AML-193 (cell line): ENCODE measurements at regions not wholly inside any gene's neighbourhood (a gene's known extent, or its start where the extent isn't known, plus 50 kb on each side); places are given as distances from the start of the nearest gene placed in this dataset.
"Not testable (repeated sequence)": the region's sequence is repeated elsewhere in the genome, so short reads cannot be mapped to it uniquely, and the experiment has no call there.

Experiments used
- DNase-seq, 2 experiments: peaks; one replicate each; lab custom pipeline; 2025; lab: John Stamatoyannopoulos, UW

DNA sequence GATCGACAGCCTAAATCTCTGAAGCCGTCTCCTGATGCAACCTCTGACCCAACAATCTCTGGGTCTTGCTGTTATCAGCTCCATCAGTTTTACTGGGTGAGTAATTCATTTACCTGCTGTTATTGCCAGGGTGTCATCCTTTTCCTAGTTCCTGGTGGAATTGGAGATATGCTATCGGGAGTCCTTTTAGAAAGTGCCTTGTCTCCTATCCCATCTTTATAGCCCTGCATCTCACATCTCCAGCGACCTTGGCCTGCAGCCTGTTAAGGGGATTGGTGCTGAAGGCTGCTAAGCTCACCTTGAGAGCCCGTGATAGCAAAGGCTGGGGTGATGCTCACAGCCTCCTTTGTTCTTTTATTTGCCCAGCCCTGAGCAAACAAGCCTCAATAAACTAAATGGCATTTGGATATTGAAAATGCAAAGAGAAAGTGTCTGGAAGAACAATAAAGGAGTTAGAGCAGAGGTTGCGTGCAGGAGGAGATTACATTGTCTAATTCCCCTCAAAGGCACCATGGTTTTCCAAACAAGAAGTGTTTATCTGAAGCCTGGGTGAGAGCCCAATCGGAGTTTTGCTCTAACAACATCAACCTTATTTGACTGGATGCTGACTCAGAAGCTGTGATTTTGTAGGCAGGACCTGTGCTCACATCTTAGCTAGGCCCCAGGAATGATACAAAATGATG lies 101.8 kb downstream of the RPLP1 start:
- no peak for DNase-seq

DNA sequence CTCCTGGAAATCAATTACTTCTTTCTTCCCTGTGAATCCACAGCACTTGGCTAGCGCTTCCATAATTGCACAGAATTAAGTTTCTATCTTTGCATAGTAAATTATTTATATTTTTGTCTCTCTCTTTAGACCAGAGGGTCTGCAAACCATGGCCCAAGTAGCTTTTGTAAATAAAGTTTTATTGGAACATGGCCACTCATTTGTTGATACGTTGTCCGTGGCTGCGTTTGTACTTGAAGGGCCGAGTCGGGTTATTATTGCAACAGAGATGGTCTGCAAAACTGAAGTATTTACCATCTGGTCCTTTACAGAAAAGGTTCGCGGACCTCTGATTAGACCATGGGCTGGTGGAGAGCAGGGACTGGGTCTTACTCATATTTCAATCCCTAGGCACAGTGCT lies 102.5 kb downstream of the RPLP1 start:
- DNase-seq: no peak

DNA sequence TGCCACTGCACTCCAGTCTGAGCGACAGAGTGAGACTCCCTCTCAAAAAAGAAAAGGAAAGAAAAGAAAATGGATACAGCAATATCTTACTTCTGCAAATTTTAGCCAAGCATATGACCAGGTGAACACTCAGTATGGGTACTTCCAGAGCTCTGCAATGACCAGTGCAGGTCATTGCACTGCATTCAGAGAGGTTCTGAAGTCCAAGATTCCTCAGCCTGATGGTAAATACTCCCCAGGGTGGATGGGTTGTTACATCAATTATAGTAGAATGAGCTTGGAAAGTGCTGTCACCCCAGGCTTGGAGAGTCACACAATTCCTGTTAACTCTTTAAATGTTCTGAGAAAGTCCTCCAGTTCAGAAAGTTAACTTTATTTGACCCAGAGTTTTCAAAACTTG lies 103.7 kb downstream of the RPLP1 start:
- DNase-seq: no peak

DNA sequence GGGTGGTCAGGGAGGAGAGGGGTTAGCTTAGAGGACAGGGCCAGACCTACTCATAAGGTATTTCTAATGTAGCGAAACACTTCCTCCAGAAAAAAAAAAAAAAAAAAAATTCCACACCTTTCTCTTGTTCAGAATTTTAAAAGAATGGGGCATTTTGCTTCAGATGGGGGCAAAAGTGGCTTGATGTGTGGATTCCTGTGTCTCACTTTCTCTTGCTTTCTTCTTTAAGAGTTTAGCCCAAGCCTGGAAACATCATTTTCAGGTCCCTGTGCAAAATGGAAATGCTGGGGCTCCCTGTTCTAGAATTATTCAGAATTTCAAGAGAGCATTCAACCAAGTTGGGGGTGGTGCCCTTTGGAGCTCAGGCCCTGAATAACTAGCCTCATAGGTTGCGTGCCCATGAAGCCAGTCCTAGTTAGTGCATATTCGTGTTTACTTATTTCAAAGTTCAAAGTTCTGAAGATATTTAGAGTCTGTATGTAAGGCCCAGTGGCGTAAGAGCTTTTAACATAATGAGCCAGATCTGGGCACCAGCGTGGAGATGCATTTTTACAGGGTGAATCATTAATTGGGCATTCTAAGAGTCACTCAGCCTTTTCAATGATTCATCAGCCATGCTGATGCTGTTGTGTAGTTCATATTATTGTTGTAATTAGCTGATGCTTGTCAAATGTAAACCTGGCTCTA lies 104.5 kb downstream of the RPLP1 start:
- no peak for DNase-seq

DNA sequence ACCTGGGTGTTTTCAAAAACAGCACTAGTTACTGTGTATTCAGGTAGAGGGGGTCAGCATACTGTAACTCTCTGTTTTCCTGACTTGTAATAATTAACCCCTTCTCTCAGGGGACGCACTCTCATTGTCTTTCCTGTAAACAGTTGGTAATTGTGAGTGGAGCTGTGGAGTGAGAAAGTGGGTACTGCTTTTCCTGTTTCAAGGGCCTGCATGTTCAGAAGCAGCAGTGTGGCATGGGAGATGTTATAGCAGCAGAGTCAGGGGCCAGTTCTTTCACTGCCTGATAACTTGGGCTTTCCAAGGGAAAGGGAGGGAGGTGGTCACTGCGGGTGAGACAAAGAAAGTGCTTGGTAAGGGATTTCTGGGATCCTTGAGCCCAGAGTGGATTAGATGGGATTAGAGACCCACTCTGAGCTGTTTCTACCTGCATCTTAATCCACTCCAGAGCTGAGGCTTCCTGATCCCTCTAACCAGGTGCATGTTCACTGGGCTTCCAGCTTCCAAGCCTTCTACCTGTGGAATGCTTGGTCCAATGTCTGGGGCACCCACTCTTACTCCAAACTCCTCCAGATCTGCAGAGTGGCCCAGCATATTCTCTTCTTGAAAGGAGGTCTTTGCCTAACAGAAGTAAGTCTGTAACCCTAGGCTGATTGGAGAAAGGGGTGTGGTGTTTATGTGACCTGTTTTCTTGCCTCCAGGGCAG lies 105.2 kb downstream of the RPLP1 start:
- no peak for DNase-seq

DNA sequence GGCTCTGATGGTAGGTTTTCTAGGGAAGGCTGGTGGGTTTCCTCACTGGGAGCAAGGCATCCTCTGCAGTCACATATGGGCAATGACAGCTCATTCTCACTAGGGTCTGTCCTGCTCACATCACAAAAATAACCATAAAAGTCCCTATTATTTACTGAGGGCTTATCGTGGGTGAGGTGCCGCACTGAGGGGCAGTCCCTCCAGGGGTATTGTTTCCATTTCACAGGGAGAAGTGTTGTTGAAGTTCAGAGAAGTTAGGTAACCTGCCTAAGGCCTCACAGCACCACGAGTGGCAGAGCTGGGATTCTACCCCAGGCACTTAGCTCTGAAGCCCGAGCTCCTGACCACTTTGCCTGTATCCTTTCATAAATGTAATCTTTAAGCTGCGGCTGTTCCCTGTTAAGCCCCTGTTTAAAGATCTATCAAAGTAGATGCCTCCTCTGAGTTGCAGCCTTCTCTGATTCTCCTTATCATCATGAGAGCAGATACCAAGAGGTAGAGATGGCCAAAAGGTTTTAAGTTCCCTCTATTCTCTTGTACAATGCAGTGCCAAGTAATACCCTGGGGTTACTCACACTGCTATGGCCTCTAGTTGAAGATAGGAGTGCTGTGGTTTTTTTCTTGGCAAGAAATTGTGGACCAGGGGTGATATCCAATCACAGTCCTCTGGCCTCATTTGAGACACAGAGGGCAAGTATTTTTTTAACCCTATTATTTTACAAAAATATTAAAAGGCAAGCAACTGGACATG lies 107.0 kb downstream of the RPLP1 start:
- no peak for DNase-seq

DNA sequence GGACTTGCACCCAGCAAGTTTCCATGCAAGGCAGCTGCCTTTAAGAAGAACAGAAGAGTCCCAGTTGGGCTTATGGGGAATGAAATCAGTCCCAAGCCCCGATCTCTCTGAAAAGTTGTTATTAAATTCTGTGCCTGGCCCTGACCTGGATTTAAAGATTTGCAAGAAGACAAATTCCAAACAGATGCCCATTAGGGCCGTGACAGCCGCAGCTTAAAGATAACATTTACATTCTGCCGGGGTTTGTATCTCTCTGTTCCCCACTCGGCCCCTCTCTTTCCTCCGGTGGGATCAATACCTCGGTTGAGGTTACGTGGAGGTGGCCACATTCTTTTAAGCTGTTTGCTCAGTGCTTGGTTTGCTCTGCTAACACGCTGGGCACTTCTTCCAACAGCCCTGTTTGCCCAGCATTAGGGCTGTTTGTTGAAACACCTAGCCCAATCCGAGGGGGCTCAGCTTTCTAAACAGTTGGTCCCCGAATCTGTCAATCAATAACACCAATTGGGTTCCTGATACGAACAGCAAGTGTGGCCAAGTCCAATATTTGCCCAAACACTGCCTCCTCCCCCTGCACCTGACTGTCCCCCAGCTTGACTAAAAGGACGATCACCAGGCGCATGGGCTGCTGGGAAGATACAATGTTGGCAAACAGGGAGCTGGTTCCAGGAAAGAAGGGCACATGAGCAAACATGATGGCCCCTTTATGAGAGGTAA lies 108.6 kb downstream of the RPLP1 start:
- DNase-seq: no peak

DNA sequence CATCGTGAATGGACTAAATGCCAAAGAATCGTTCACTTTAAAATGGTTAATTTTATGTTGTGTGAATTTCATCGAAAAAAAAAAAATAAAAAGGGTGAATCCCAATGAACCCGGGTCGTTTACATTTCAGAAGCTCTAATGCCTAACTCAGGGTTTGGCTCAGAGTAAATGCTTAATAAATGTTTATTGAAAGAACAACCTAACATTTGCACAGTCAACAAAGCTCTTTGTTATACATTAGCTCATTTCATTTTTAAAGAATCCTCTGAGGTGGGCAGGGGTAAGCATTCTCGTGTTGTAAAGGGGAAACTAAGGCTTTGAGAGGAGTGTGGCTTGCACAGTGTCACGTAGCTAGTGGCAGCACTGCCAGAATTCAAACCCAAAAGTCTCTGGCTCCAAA lies 109.5 kb downstream of the RPLP1 start:
- no peak for DNase-seq

DNA sequence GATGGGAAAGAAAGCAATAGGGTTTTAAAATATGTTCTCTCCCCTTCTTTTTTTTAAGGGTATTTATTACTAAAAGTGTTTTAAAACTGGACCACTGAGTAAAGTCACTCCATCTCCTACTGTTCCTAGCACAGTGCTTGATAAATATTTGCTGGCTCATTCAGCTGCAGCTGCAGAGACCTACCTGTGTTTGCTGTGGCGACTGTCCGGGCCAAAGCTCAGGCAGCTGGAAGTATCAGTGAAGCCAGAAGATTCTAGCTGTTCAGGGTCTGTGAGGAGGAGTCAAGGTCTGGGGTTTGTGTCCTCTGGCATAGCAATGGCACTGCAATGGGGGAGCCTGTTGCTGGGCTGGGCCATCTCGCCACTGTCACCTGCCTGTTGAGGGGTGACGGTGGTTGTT lies 109.9 kb downstream of the RPLP1 start:
- DNase-seq: no peak

DNA sequence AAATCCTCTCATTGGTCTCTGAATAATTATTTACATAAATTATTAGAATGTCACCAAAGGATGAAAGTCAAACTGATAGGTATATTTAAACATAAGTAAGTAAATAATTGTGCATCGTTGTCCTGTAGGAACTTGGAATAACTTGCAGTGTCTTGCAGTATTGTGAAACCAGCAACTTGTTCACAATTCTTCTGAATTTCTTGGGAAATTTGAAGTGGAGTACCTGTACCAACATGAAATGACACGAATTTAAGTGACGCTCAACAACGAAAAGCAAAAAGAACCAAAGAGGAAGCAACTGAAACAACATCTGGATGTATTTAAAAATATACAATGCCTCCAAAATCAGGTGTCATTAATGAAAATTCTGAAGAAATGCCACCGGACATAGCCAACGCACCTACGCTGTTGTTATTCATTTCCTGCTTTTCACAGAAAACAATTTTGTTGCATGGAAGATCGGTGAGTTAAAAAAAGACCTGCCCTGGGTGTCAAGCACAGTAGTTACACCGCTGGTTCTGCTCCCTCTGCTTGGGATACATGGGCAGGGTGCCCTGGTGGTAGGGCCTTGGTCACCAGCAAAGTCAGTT lies 112.5 kb downstream of the RPLP1 start:
- no peak for DNase-seq

DNA sequence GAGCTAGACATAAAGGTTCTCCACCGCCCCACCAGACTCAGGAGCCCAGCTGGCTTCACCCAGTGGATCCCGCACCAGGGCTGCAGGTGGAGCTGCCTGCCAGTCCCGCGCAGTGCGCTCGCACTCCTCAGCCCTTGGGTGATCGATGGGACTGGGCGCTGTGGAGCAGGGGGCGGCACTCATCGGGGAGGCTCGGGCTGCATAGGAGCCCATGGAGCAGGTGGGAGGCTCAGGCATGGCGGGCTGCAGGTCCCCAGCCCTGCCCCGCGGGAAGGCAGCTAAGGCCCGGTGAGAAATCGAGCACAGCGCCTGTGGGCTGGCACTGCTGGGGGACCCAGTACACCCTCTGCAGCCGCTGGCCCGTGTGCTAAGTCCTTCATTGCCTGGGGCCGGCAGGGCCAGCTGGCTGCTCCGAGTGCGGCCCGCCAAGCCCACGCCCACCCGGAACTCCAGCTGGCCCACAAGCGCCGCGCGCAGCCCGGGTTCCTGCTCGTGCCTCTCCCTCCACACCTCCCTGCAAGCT lies 114.7 kb downstream of the RPLP1 start:
- DNase-seq: not testable (repeated sequence)

DNA sequence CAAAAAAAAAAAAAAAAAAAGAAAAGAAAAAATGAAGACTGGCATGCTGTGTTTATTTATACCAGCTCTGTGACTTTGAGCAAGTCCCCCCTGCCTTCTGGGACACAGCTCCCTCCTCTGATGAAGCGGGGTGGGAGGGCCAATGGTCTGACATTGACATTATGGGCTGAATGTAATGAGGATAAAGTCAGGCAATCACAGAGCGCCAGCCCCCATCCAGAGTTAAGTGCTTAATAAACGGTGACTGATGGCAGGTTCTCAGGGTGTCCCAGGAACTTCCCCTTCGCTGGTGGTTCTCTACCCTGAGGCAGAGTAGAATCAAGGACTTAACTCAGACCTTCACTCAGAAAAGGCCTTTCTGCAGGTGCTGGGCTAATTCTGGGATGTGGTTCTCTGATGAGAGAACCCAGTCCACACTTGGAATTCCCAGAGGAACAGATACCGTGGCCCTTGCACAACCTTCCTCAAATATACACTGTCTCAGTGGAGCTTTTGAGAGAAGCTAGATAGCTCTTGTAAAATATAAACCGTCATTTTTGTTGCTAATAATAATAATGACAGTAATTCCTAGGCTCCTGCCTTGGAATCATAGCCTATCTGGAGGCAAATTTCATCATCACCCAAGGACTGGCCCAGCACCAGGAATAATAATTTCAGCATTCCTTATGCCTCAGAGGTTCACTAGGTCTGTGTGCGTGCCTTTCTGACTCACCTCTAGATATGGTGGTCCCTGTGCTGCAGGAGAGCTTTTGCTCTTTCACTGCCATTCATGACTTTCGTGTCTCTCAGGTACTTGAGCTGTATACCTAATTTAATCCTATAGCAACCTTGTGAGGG lies 115.8 kb downstream of the RPLP1 start:
- no peak for DNase-seq

DNA sequence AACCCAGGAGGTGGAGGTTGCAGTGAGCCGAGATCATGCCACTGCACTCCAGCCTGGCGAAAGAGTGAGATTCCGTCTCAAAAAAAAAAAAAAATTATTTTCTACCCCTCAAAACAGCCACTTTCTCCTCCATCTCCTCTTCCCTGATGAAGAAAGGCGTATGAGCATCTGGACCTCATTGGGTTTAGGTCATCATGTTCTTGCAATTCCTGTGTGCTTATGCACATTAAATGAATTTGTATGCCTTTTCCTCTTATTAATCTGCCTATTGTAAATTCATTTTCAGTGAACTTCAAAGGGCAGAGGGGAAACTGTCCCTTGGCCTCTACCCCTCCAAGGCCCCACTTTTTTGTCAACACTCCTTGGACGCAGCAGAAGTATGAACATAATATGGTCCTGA lies 117.8 kb downstream of the RPLP1 start:
- DNase-seq: no peak

DNA sequence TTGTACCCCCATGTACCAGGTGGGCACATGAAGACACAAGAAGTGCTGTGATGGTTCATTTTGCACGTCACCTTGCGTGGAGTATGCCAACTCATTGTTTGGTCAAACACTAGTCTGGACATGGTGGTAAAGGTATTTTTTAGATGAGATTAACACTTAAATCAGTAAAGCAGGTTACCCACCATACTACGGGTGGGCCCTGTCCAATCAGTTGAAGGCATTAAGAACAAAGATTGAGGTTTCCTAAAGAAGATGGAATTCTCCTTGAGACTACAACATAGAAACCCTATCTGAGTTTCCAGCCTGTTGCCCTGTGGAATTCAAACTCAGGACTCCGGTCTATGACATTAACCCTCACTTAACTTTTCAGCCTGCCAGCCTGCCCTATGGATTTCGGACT lies 118.4 kb downstream of the RPLP1 start:
- no peak for DNase-seq

DNA sequence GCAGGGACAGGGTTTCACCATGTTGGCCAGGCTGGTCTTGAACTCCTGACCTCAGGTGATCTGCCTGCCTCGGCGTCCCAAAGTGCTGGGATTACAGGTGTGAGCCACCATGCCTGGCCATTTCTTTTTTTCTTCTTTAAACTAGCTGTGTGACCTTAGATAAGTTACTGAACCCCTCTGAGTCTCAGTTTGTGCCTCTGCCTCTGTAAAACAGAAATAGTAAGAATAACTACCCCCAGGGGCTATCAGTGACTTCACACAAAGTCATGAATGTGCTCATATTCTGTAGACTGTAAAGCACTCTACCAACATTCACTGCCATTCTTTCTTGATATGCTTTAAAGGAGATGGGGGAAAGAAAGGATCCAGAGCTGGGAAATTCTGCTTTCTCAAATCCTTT lies 120.7 kb downstream of the RPLP1 start:
- DNase-seq: not testable (repeated sequence)

DNA sequence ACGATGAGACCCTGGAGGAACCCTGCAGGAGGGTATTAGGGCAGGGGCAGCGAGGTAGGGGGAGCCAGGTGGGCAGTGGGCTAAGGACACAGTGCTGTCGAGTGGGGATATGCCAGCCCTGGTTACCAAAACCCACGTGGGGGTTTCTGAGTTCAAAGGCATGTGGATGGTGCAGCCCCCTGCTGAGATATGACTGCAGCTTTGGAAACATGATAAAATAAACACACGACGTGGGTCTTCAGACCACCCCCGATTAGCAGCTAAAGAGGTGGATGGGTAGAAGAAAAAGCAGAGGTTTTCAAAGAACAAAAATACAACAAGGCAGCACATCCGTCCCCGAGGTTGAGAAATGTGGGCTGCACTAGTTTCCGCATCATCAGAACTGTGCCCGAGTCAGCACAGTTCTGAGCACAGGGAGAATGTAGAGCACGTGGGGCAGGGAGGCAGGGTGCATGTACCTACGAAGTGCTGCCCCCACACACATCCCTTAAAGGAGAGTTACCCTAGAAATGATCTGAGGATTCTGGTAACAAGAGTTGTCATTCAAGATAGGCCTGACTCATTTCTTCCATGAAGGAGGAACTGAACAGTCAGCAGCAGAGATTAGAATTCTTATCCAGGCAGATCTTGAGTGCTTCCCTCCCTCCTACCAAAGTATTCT lies 121.3 kb downstream of the RPLP1 start:
- DNase-seq: no peak

DNA sequence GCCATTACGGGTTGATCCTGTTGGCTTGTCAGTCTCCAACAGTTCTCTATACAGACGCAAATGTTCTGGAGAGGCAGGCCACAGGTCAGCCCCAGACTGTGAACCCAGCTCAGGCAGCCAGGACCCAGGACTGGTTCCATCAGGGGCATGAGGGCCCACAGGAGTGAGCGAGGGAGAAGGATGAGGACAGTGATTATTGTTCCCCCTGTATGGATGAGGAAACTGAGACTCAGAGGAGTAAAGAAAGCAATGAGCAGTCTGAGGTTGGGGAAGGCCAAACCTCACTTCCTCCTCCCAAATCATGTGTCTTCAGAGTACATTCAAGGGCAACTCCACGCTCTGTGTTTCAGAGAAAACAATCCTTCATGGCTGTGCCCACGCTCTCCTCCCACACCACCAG lies 121.9 kb downstream of the RPLP1 start:
- DNase-seq: no peak

DNA sequence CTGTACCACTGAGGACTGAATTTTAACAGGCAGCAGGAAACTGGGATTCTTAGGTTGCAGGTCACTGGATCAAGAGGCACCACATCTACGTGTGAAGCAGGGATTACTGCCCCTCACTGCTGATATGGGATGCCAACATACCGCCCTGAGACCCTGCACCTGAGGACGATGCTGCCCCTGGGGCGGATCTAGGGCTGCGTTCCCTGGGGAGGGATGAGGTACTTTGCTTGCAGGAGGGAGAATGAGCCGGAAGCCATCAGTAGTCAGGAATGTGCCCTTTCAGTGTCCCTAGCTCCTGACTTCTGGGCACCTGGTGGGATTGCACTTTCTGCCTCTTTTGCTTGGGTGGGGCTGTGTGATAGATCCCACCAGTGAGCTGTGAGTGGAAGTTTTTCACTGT lies 122.8 kb downstream of the RPLP1 start:
- no peak for DNase-seq

DNA sequence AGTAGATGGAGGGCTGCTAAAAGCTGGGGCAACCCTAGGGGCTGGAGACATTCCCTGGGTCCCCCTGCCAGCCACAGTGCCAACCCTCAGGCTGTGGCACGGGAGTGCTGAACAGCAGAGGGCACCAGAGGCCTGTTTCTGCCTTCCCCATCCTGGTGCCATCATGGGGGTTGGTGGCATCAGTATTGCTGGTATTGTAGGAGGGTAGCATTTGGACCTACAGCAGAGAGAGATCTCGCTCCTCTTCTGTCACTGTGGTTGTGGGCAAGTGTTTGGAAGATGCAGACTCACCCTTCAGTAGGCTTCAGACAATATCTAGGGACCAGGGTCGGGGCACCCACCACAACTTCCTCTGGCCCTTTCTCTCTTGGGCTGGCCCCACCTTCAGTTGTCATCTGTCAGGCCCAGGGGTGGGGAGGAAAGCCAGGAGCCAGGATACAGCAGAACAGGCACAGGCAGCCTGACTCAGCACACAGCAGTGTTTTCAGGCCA lies 123.5 kb downstream of the RPLP1 start:
- DNase-seq: peak; percentile 22 to 34

DNA sequence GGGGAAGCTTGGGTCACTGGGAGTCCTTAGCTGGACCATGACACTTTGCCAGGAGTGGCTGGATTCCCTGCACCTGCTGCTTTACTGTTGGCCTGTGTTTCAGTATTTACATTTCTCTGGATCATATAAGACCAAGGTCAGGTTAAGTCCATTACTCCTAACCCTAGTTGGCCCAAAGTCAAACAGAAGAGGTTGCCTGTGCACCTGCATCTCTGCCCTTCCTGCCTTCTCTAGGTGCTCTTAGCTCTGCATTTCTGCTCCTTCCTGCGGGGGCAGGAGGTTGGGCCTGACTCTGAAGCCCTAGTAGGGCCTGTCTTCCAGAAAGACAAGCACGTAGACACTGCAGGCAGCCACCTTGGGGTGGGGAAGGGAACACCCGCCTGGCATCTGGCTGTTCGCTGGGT lies 124.3 kb downstream of the RPLP1 start:
- DNase-seq: no peak
